SK-N-SH treated with all-trans-retinoic acid at 6 μM for 48 hours (cell line): ENCODE measurements at regions not wholly inside any gene's neighbourhood (a gene's known extent, or its start where the extent isn't known, plus 50 kb on each side); places are given as distances from the start of the nearest gene placed in this dataset.
"Not testable (repeated sequence)": the region's sequence is repeated elsewhere in the genome, so short reads cannot be mapped to it uniquely, and the experiment has no call there.

Experiments used
- ARNTL ChIP-seq: fragments of 450-650 bp; formaldehyde crosslinking; IDR thresholded peaks from 2 replicates; pipeline ENCODE4 v1.5.0; 2020; ENCODE audit warnings: low read depth, mild to moderate bottlenecking, moderate library complexity, borderline replicate concordance
- BACH2 ChIP-seq: fragments of 250-450 bp; sonication (Bioruptor Pico); IDR thresholded peaks from 2 replicates; pipeline ENCODE4 v1.9.0; 2021; ENCODE audit warnings: mild to moderate bottlenecking, borderline replicate concordance
- CREB5 ChIP-seq: fragments of 250-450 bp; sonication (Bioruptor Pico); IDR thresholded peaks from 2 replicates; pipeline ENCODE4 v1.5.1; 2020; ENCODE audit warnings: low read depth, mild to moderate bottlenecking, moderate library complexity
- CSRNP3 ChIP-seq: fragments of 250-450 bp; sonication (Bioruptor Pico); IDR thresholded peaks from 2 replicates; pipeline ENCODE4 v1.5.1; 2021; ENCODE audit warnings: mild to moderate bottlenecking, moderate library complexity
- GLIS3 ChIP-seq: fragments of 250-450 bp; sonication (Bioruptor Pico); IDR thresholded peaks from 2 replicates; pipeline ENCODE4 v1.5.0; 2020; ENCODE audit warnings: mild to moderate bottlenecking, moderate library complexity
- OSR1 ChIP-seq: fragments of 250-450 bp; sonication (Bioruptor Pico); IDR thresholded peaks from 2 replicates; pipeline ENCODE4 v1.8.0; 2022; ENCODE audit warnings: moderate library complexity, mild to moderate bottlenecking, inconsistent platforms
- PATZ1 ChIP-seq: fragments of 250-450 bp; sonication (Bioruptor Pico); IDR thresholded peaks from 2 replicates; pipeline ENCODE4 v1.8.0; 2020; ENCODE audit warnings: mild to moderate bottlenecking, moderate library complexity, borderline replicate concordance
- SNAI2 ChIP-seq: fragments of 250-450 bp; sonication (Bioruptor Pico); IDR thresholded peaks from 2 replicates; pipeline ENCODE4 v1.5.0; 2020; ENCODE audit warnings: mild to moderate bottlenecking, moderate library complexity
- TOX ChIP-seq: fragments of 250-450 bp; sonication (Bioruptor Pico); IDR thresholded peaks from 2 replicates; pipeline ENCODE4 v1.8.0; 2021; ENCODE audit warnings: mild to moderate bottlenecking, moderate library complexity, borderline replicate concordance
- ZFP3 ChIP-seq: fragments of 250-450 bp; sonication (Bioruptor Pico); IDR thresholded peaks from 2 replicates; pipeline ENCODE4 v1.5.0; 2020; ENCODE audit warnings: mild to moderate bottlenecking, moderate library complexity
- ZFP30 ChIP-seq: fragments of 450-650 bp; formaldehyde crosslinking; IDR thresholded peaks from 2 replicates; pipeline ENCODE4 v1.5.0; 2022; ENCODE audit warnings: mild to moderate bottlenecking, moderate library complexity
- ZNF565 ChIP-seq: fragments of 450-650 bp; formaldehyde crosslinking; conservative IDR thresholded peaks from 2 replicates; pipeline ENCODE4 v1.5.0; 2020; ENCODE audit warnings: low read depth, mild to moderate bottlenecking, moderate library complexity
- ZNF70 ChIP-seq: fragments of 450-650 bp; formaldehyde crosslinking; IDR thresholded peaks from 2 replicates; pipeline ENCODE4 v1.5.0; 2020; ENCODE audit warnings: mild to moderate bottlenecking, moderate library complexity
- ZNF8 ChIP-seq: fragments of 450-650 bp; formaldehyde crosslinking; IDR thresholded peaks from 2 replicates; pipeline ENCODE4 v1.5.0; 2020; ENCODE audit warnings: mild to moderate bottlenecking, moderate library complexity

- not testable (repeated sequence) for TF ChIP-seq BACH2 (CRISPR knock-in tag); PATZ1; ZNF70; ZNF565 (CRISPR knock-in tag); TOX (CRISPR knock-in tag); CREB5 (CRISPR knock-in tag); OSR1 (CRISPR knock-in tag); GLIS3 (CRISPR knock-in tag); ZFP3; CSRNP3 (CRISPR knock-in tag); ARNTL (CRISPR knock-in tag); ZNF8 (CRISPR knock-in tag); ZFP30 (CRISPR knock-in tag); SNAI2
Observed at GRCh38 chr5:112522891-112523673, 104.0 kb upstream of the EPB41L4A start.
